ENCODE measurements at regions not wholly inside any gene's neighbourhood (a gene's known extent, or its start where the extent isn't known, plus 50 kb on each side); places are given as distances from the start of the nearest gene placed in this dataset.

DNA sequence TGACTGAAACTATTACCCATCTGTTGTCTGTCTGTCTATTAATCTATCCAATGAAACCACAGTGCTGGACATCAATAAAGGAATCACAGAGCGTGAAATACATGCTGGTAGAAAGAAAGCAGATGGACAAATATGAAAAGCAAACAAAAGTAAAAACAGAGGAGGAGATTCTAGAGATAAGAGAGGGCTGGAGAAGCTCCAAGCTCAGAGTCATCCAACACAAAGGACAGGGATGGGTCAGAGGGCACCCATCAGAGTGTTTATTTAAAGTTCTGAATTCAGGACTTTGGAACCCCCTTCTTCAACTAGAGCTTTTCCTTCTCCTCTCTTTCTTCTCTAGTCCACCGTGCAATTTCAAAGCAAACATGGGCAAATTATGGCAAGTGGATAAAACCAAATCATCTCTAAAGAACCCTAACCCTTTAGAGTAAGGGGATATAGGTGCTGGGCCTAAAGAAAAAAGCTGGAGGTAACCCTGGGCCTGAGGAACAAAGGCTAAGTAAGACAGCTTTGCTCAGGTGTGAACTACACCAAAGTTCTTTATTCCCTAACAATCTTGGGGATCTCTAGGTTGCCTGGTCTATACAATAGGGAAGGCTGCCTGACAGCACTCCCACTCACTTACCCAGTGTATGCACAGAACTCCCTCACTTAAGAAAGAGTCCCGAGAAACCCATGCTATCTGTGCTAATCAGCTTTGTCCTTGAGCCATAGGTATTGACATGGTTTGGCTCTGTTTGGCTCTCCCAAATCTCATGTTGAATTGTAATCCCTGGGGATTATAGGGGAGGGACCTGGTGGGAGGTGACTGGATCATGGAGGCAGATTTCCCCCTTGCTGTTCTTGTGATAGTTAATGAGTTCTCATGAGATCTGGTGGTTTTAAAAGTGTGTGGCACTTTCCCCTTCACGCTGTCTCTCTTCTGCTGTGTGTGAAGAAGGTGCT is 97.0 kb downstream of the BAMBI start:
- no peak for DNase-seq (ENCODE audit: low spot score)
- TF ChIP-seq, protein P1, sequence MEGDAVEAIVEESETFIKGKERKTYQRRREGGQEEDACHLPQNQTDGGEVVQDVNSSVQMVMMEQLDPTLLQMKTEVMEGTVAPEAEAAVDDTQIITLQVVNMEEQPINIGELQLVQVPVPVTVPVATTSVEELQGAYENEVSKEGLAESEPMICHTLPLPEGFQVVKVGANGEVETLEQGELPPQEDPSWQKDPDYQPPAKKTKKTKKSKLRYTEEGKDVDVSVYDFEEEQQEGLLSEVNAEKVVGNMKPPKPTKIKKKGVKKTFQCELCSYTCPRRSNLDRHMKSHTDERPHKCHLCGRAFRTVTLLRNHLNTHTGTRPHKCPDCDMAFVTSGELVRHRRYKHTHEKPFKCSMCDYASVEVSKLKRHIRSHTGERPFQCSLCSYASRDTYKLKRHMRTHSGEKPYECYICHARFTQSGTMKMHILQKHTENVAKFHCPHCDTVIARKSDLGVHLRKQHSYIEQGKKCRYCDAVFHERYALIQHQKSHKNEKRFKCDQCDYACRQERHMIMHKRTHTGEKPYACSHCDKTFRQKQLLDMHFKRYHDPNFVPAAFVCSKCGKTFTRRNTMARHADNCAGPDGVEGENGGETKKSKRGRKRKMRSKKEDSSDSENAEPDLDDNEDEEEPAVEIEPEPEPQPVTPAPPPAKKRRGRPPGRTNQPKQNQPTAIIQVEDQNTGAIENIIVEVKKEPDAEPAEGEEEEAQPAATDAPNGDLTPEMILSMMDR (IDR thresholded peaks at IDR 0.05; ENCODE audit: extremely low read depth, missing control alignments): no peak

DNA sequence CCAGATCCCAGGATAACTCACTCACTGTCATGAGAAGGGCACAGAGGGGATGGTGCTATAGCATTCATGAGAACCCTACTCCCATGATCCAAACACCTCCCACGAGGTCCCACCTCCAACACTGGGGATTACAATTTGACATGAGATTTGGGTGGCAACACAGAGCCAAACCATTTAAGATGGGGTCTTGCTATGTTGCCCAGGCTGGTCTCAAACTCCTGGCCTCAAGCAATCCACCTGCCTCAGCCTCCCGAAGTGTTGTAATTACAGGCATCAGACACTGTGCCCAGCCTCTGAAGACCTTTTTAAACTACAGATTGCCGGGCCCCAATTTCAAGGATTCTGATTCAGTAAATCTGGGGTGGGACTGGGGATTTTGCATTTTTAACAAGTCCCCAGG is 98.5 kb downstream of the BAMBI start:
- TF ChIP-seq, protein P1 (IDR thresholded peaks at IDR 0.05; ENCODE audit: extremely low read depth, missing control alignments): no peak
- no peak for DNase-seq (ENCODE audit: low spot score)

DNA sequence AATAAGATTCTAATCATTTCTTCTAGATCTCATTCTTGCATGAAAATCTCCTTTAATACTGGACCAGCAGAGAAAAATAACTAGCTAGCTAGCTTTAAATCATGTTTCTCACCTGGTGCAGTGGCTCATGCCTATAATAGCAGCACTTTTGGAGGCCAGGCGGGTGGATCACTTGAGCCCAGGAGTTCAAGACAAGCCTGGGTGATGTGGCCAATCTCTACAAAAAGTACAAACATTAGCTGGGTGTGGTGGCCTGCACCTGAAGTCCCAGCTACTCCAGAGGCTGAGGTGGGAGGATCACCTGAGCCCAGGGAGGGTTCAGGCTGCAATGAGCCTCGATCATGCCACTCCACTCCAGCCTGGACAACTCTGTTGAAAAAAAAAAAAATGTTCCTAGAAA is 99.2 kb downstream of the BAMBI start:
- no peak for DNase-seq (ENCODE audit: low spot score)
- TF ChIP-seq, protein P1 (IDR thresholded peaks at IDR 0.05; ENCODE audit: extremely low read depth, missing control alignments): no peak

DNA sequence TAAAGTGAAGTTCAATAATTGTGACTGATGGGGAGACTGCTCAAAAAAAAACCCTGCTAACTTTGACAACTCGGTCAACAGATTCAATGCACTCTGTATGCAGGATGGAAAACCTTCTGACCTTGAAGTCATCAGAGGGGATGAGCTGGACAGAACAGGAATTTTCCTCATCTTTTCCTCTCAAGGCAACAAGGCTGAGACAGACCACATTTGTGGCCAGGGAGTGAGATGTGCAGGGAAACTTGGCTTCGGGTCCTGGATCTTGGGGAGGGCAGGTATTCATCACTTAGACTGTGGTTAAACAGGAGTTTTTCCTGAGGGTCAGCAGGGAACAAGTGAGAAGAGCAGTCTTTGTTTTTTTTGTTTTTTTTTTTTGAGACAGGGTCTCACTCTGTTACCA is 100.6 kb downstream of the BAMBI start:
- TF ChIP-seq, protein P1 (IDR thresholded peaks at IDR 0.05; ENCODE audit: extremely low read depth, missing control alignments): no peak
- DNase-seq (ENCODE audit: low spot score): no peak

DNA sequence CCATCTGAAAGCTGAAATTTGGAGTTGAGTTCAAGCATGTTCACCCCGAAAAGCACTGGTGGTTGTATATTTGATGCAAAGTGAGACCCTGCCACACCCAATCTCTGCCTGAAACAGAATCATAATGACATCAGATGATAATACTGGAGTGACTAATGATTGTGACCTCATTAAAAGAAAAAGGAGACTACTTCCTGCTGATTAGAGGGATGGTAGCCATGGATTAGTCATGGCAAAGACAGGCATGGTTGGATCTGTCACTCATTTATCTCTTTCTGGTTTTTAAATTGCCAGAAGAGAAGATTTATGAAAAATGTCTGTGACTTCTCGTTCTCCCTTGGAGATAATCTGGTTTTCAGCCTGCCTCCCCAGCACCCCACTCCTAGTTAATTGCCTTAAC is 101.2 kb downstream of the BAMBI start:
- no peak for DNase-seq (ENCODE audit: low spot score)
- TF ChIP-seq, protein P1 (IDR thresholded peaks at IDR 0.05; ENCODE audit: extremely low read depth, missing control alignments): no peak

DNA sequence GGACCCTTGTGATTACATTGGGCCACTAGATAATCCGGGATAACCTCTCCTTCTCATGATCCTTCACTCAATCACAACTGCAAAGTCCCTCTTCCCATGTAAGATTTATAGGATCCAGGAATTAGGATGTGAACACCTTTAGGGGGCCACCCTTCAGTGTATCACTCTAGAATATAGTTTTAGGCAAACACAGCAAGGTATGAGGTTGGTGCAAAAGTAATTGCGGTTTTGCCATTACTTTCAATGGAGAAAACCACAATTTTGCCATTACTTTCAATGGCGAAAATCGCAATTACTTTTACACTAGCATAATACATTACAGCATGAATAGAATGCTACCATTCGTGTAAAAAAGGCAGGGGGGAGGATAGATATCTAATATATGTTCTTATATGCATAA is 104.0 kb downstream of the BAMBI start:
- TF ChIP-seq, protein P1 (IDR thresholded peaks at IDR 0.05; ENCODE audit: extremely low read depth, missing control alignments): no peak
- no peak for DNase-seq (ENCODE audit: low spot score)

DNA sequence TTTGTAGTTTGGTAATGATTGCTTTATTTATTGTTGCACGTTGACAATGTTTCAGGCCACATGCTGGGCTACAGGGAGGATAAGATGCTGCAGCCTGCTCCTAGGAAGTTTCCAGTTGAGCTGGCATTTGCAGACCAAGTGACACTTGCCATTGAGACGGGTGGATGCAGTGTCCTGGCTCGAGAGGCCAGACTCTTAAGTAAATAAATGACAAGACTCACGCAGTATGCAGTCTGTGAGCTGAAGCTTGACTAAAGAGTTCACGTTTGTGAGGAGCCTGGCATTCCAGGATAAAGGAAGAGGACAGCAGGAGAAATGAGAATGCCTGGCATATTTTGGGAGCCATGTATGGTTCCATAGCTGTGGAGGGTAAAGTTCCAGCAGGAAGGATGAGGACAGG is 105.8 kb downstream of the BAMBI start:
- no peak for DNase-seq (ENCODE audit: low spot score)
- TF ChIP-seq, protein P1 (IDR thresholded peaks at IDR 0.05; ENCODE audit: extremely low read depth, missing control alignments): no peak
